Muscle layer of colon (tissue), 2 donors: ENCODE measurements at regions not wholly inside any gene's neighbourhood (a gene's known extent, or its start where the extent isn't known, plus 50 kb on each side); places are given as distances from the start of the nearest gene placed in this dataset.

Experiments
- H3K27ac ChIP-seq: one replicate; pipeline ENCODE4 v1.7.0; 2013; ENCODE audit warnings: low read depth, mild to moderate bottlenecking, low read length, moderate library complexity
- H3K27me3 ChIP-seq, 2 donors: one replicate each; pipeline ENCODE4 v1.7.0; 2013; ENCODE audit warnings: low read length in 2 of 2, mild to moderate bottlenecking in 2 of 2; ENCODE audit not compliant: insufficient read depth in 2 of 2, control insufficient read depth in 1 of 2
- H3K36me3 ChIP-seq: one replicate; pipeline ENCODE4 v1.7.0; 2013; ENCODE audit warnings: mild to moderate bottlenecking, low read length; ENCODE audit not compliant: insufficient read depth
- H3K4me1 ChIP-seq: one replicate; pipeline ENCODE4 v1.7.0; 2013; ENCODE audit warnings: mild to moderate bottlenecking, low read length; ENCODE audit not compliant: insufficient read depth
- H3K4me3 ChIP-seq, 2 donors: one replicate each; pipeline ENCODE4 v1.7.0; 2013; ENCODE audit warnings: low read length in 2 of 2, low read depth in 1 of 2, mild to moderate bottlenecking in 1 of 2, moderate library complexity in 1 of 2
- H3K9ac ChIP-seq: one replicate; pipeline ENCODE4 v1.7.0; 2013; ENCODE audit warnings: low read length
- H3K9me3 ChIP-seq: one replicate; pipeline ENCODE4 v1.7.0; 2013; ENCODE audit warnings: mild to moderate bottlenecking, low read length
- donor health status: abdominal sarcoma.
- donor health status: Adenocarcinoma of cecum.

DNA sequence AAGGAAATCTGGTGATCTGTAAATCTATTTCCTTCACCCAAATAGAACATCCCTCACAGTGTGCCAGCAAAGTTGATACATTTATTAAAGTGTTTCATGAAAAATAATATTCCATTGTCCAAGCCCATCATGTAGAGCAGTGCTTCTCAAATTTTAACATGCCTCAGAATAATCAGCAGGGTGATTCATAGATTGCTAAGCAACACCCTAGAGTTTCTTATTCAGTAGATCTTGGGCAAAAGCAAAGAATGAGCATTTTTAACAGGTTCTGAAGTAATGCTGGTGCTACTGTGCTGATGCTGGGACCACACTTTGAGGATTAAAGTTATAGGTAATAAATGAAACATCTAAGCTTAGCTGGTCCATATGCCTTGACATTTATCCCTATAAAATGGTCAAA, 210.5 kb downstream of the ZIC4 start:
- Histone ChIP-seq H3K9ac (no peak overlapping the region), H3K4me1 (peaks cover 4% of the 10 kb centered on the region), H3K36me3 (no peaks in the 10 kb centered on the region), H3K9me3 (no peaks in the 10 kb centered on the region), H3K27ac (no peak overlapping the region), H3K27me3 (no peaks in the 10 kb centered on the region), H3K4me3 (no peak overlapping the region)

DNA sequence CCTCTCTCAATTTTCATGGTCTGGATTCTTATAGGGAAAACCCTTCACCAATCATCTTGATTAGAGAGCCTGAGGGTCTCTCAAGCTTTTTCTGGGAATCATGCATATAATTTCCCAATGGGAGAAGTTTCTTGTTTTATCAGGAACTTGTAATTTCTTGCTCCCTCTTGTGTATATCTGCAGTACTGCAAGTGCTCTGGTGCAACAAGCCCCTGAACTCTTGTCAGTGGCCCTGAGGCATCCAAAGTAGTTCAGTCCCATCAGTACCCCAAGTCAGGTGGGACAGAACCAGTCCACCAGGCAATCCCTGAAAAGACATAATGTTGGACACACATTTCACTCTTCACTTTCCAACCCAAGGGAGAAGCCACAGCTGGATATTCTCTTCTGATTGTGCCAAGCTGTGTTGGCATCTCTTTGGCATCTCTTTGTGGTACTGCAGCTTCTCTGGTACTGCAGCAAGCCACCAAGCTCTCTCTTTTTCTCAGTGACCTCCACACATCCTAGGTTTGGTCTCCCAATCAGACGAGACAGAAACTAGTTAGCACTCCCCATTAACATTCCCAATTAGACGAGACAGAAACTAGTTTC, 214.5 kb downstream of the ZIC4 start:
- Histone ChIP-seq H3K9me3 (no peaks in the 10 kb centered on the region), H3K36me3 (no peaks in the 10 kb centered on the region), H3K27me3 (no peaks in the 10 kb centered on the region), H3K9ac (no peak overlapping the region), H3K4me1 (peaks cover 4% of the 10 kb centered on the region), H3K27ac (no peak overlapping the region), H3K4me3 (no peak overlapping the region)

DNA sequence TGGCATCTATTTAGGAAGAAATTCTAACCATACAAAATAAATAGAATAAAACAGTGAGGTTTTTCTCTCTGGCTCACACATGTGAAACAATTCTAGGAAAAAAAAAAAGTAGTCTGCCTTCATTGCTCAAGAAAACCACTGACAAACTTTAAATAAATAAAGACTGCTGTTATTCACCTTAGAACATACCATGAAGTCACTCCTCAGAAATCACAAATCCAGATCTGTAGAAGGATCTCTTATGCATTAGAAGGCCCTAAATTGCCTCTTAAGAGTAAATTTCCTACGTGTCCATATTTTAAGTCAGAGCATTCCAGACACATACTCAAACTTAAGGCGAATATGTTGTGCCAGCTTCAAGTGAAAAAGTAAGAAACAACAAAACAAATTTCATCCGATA, 217.3 kb downstream of the ZIC4 start:
- H3K9me3 ChIP-seq, result no peaks in the 10 kb centered on the region
- H3K4me3 ChIP-seq, result no peak overlapping the region
- H3K4me1 ChIP-seq, result peaks cover 4% of the 10 kb centered on the region
- no peaks in the 10 kb centered on the region for H3K36me3 ChIP-seq
- no peak overlapping the region for H3K9ac ChIP-seq
- H3K27me3 ChIP-seq, result no peaks in the 10 kb centered on the region
- no peak overlapping the region for H3K27ac ChIP-seq

DNA sequence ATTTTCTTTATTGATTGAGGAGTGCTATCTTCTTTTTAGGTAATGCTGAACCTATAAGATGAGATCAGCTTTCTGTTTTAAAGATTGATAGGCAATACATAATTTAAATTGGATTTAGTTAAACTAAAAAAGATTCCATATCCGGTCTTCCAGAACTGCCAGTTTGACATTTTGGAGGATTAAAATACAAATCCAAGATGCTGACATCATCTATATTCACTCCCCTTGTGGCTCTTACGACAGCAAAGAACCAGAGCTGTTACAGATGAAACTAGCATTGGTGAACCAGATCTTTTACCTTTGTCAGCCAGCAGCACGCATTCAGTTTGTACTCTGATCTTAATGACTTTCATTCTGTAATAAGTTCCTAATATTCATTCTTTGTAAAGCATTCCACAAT, 218.7 kb downstream of the ZIC4 start:
- Histone ChIP-seq H3K4me3 (no peak overlapping the region), H3K36me3 (no peaks in the 10 kb centered on the region), H3K9ac (no peak overlapping the region), H3K4me1 (peaks cover 4% of the 10 kb centered on the region), H3K27me3 (no peaks in the 10 kb centered on the region), H3K27ac (no peak overlapping the region), H3K9me3 (no peaks in the 10 kb centered on the region)

DNA sequence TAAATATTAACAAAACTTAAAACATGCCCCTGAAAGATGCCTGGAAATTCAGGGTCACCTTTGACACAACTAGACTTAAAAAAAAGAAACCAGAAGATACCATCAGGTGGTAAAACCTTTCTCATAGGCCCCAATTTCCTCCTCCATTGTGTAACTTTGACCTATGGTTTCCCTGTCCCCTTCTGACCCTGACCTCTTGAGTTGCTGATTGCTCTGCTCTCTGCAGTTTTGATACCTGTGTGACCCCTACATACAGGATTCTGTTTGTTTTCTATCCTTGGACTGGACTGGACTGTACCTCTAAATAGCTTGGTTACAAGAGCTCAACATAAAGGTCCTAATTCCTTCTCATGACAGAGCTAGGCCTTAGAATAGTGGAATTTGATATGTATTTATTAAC, 220.6 kb downstream of the ZIC4 start:
- H3K4me3 ChIP-seq, result no peak overlapping the region
- no peak overlapping the region for H3K27ac ChIP-seq
- no peaks in the 10 kb centered on the region for H3K27me3 ChIP-seq
- H3K9ac ChIP-seq, result no peak overlapping the region
- H3K4me1 ChIP-seq, result no peaks in the 10 kb centered on the region
- H3K36me3 ChIP-seq, result no peaks in the 10 kb centered on the region
- no peaks in the 10 kb centered on the region for H3K9me3 ChIP-seq

GRCh38 chr3:147184794-147185193, 221.5 kb downstream of the ZIC4 start:
- no peak overlapping the region for H3K9ac ChIP-seq
- H3K27ac ChIP-seq, result no peak overlapping the region
- H3K4me3 ChIP-seq, result no peak overlapping the region
- no peaks in the 10 kb centered on the region for H3K36me3 ChIP-seq
- no peaks in the 10 kb centered on the region for H3K9me3 ChIP-seq
- H3K4me1 ChIP-seq, result no peaks in the 10 kb centered on the region
- no peaks in the 10 kb centered on the region for H3K27me3 ChIP-seq

DNA sequence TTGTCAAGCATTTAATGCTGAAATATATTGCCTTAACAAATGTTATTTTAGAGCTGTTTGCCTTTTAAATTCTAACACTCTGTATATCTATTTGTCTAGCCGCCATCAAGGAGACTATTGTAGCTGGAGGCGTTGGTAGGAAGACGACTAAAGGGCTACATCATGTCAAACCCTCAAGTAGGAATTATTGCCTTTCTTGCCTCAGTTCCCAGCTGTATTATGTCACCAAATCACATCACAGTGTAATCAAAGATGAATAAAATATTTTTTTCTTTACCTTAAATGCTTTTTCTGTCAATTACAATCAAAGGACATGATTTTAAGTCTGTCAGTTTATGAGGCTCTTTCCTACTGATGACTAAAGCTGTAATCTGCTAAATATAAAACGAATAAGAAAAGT, 233.1 kb downstream of the ZIC4 start:
- Histone ChIP-seq H3K36me3 (no peaks in the 10 kb centered on the region), H3K9ac (no peak overlapping the region), H3K4me1 (no peaks in the 10 kb centered on the region), H3K4me3 (no peak overlapping the region), H3K27me3 (no peaks in the 10 kb centered on the region), H3K9me3 (no peaks in the 10 kb centered on the region), H3K27ac (no peak overlapping the region)

DNA sequence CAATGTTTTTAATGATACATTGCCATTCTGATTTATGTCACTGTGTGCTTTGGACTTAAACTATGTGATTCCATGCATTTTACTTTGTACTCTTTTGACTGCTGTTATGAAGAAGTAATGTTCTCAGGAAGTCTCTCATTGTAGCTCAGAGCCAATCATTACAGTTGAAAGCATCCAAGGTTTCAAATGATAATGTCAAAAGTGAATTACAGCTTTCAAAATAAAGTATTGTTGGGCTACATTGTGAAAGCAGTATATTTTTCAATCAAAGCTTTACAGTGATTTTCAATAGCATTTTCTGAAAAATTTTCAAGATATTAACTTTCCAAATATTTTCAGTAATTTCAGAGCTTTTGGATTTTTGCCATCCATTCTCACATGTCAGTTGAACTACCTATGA, 243.6 kb downstream of the ZIC4 start:
- Histone ChIP-seq H3K4me1 (no peaks in the 10 kb centered on the region), H3K9me3 (no peaks in the 10 kb centered on the region), H3K4me3 (no peak overlapping the region), H3K27ac (no peak overlapping the region), H3K36me3 (no peaks in the 10 kb centered on the region), H3K9ac (no peak overlapping the region), H3K27me3 (no peaks in the 10 kb centered on the region)

GRCh38 chr3:147161833-147162232, 244.5 kb downstream of the ZIC4 start:
- Histone ChIP-seq H3K4me1 (no peaks in the 10 kb centered on the region), H3K9me3 (no peaks in the 10 kb centered on the region), H3K9ac (no peak overlapping the region), H3K27me3 (no peaks in the 10 kb centered on the region), H3K36me3 (no peaks in the 10 kb centered on the region), H3K4me3 (no peak overlapping the region), H3K27ac (no peak overlapping the region)

GRCh38 chr3:147160984-147161383, 245.4 kb downstream of the ZIC4 start:
- Histone ChIP-seq H3K9ac (no peak overlapping the region), H3K4me3 (no peak overlapping the region), H3K36me3 (no peaks in the 10 kb centered on the region), H3K4me1 (no peaks in the 10 kb centered on the region), H3K27me3 (no peaks in the 10 kb centered on the region), H3K27ac (no peak overlapping the region), H3K9me3 (no peaks in the 10 kb centered on the region)

GRCh38 chr3:147159141-147159540, 247.2 kb downstream of the ZIC4 start:
- Histone ChIP-seq H3K36me3 (no peaks in the 10 kb centered on the region), H3K27me3 (no peaks in the 10 kb centered on the region), H3K4me1 (no peaks in the 10 kb centered on the region), H3K9ac (no peak overlapping the region), H3K9me3 (no peaks in the 10 kb centered on the region), H3K4me3 (no peak overlapping the region), H3K27ac (no peak overlapping the region)

DNA sequence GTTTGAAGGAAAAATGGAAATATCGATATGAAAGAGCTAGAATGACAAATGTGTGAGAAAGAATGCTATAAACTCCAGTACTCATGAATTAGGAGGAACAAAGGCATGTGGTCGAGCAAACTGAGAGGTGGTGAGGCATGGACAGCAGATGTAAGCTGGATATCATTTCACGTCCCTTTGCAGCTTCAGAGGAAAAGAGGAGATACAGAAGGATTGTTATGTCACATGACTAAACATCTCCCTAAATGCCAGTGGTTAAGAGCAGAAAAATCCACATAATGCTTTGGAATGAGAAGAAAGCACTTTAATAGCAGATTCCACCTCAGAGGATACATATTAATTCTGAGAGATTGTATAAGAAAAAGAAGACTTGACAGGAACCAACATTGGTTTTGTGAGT, 248.7 kb downstream of the ZIC4 start:
- no peaks in the 10 kb centered on the region for H3K27me3 ChIP-seq
- H3K9ac ChIP-seq, result no peak overlapping the region
- H3K4me3 ChIP-seq, result no peak overlapping the region
- no peaks in the 10 kb centered on the region for H3K4me1 ChIP-seq
- H3K9me3 ChIP-seq, result no peaks in the 10 kb centered on the region
- no peaks in the 10 kb centered on the region for H3K36me3 ChIP-seq
- H3K27ac ChIP-seq, result no peak overlapping the region
